ENCODE measurements at regions not wholly inside any gene's neighbourhood (a gene's known extent, or its start where the extent isn't known, plus 50 kb on each side); places are given as distances from the start of the nearest gene placed in this dataset.
A peak's percentile ranks its signal among the peaks of the same experiment; 100 is the strongest.
"Not testable (repeated sequence)": the region's sequence is repeated elsewhere in the genome, so short reads cannot be mapped to it uniquely, and the experiment has no call there.

DNA sequence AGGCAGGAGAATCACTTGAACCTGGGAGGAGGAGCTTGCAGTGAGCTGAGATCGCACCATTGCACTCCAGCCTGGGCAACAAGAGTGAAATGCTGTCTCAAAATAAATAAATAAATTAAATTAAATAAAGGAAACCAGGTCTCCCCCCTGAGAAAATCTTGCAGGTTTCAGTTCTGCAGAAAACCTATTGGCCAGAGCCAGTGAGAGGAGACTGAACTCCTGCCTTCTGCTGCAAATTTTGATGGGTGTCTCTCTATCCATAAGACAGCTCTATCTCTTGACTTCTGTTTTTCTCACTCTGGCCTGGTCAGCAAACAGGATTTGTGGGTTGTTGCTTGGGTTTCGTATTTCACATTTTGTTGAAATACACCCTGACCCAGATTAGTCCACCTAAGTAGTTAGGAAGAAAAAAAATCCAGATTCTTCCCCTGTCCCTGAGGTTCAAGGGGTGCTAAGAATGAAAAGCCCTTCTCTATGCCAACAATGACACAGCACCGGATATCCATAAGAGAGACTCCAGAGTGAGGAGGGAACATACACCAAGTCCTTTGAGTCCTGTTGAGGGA is 86.7 kb upstream of the MAP4K4 start:
- no peak for DNase-seq (ENCODE audit: low spot score)

DNA sequence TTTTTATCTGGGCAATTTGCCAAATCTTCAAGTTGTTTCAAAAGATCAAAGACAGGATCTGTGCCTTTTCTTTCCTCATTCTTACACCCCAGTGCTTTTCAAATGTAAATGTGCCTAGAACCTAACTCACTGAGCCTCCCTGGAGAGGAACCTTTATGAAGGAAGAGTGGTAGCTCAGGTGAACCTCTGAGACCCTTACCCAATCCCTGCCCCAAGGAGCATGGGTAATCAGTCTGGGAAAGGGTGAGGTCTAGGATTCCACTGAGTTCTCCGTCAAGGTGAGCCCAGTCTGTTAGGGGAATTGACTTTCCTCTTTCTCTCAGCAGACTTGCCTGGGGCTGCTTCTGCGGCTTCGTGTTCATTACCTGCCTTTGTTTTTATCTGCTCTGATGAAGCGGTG is 88.1 kb upstream of the MAP4K4 start:
- no peak for DNase-seq (ENCODE audit: low spot score)

DNA sequence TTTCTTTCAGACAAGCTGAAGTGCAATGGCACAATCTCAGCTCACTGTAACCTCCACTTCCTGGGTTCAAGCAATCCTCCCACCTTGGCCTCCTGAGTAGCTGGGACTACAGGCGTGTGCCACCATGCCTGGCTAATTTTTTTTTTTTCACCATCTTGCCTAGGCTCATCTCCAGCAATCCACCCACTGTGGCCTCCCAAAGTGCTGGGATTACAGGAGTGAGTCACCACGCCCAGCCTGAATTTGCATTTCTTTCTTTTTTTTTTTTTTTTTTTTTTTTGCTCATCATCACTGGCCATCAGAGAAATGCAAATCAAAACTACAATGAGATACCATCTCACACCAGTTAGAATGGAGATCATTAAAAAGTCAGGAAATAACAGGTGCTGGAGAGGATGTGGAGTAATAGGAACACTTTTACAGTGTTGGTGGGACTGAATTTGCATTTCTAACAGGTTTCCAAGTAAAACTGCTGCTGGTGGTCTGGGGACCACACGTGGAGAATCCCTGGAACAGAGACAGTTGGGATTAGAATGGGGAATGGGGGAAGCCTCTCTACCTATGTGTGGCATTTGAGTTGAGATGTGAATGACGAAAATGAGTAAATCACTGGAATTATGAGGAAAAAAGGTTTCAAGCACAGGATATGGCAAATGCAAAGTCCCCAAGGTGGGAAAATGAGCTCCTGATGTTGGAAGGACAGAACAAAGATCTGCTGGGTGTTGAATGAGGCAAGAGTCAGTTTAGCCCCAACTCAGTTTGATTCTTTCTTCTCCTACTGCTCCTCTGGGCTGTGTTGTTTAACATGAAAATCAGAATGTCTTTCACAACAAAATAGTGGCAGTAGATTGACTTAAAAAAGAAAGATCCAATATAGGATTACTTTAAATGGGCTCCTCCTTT is 88.8 kb upstream of the MAP4K4 start:
- no peak for DNase-seq (ENCODE audit: low spot score)

DNA sequence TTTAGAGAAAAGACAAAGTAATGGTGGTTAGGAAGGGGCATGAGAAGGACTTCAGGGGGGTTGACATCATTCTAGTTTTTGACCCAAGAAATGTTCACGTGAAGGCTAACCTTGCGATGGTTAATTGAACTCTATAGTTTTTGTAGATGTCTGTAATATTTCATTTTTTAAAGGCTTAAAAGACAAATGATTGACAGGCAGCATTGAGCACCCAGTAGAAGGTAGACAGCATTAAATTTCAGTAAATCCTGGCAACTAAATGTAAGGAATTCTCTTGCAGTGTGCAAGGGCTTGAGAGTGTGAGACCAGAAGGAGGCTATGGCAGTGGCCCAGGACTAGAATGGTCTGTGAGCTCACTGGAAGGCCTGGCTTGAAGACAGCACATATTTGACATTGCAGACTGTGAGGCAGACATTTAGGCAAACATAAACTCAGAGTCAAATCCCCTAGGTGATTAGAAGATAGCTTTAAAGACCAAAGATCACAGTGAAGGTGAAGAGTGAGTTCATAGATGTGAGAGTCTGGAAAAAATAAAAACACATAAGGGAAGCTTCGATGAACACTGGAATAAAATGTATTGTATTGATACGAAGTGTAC is 100.1 kb upstream of the MAP4K4 start:
- peak; percentile 69 for DNase-seq (ENCODE audit: low spot score)

DNA sequence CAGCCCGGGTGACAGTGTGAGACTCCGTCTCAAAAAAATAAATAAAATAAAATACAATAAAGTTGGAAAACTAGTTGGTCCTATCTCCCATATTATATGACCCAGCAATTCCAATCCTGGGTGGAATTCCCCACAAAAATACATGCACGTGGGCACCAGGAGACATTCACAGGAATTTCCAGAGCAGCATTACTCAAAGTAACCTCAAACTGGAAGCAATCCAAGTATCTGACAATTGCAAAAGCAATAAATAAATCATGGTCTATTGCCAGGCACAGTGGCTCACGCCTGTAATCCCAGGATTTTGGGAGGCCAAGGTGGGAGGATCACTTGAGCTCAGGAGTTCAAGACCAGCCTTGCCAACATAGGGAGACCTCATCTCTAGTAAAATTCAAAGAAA is 101.2 kb upstream of the MAP4K4 start:
- no peak for DNase-seq (ENCODE audit: low spot score)

DNA sequence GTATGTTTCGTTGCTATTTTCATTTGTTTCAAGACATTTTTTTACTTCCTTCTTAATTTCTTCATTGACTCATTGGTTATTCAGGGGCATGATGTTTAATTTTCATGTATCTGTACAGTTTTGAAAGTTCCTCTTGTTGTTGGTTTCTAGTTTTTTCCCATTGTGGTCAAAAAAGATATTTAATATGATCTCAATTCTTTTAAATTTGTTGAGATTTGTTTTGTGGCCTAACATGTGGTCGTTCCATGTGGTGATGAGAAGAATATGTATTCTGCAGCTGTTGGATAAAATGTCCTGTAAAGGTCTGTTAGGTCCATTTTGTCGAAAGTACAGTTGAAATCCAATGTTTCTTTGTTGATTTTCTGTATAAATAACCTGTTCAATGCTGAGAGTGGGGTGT is 110.3 kb upstream of the MAP4K4 start:
- DNase-seq (ENCODE audit: low spot score), result no peak

DNA sequence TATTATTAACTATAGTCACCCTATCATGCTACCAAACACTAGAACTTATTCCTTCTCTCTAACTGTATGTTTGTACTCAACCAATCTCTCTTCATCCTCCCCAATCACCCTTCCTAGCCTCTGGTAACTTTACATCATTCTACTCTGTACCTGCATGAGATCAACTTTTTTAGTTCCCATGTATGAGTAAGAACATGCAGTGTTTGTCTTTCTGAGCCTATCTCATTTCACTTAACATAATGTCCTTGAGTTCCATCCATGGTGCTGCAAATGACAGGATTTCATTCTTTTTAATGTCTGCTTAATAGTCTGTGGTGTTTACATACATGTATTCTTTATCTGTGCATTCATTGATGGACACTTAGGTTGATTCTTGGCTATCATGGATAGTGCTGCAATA is 108.9 kb upstream of the RFX8 start:
- no peak for DNase-seq (ENCODE audit: low spot score)

DNA sequence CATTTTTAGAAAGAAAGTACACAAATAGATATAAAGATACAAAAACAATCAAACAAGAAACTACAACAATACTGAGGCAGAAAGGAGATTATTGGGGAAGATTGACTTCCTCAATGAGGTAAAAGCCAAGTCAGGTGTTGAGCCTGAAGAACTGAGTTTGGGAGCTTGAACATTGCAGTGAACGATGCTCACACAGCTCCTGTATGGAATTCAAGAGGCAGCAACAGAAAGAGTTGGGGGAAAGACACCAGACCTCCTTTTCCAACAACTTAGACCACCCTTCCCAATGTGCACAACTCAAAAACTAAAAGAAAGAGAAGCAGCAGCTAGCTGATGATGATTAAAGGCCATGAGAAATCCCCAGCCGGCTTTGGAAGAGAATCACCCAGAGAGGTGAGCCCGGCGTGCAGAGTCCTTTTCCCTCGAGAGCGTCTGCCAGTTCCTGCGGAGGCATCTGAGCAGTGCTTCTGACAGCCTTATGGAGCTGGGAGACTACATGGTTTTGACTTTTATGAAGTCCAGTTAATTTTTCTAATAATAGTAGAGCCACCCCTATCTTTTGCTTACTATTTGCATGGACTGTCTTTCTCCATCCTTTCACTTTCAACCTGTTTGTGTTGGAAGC is 106.9 kb upstream of the RFX8 start:
- no peak for DNase-seq (ENCODE audit: low spot score)

DNA sequence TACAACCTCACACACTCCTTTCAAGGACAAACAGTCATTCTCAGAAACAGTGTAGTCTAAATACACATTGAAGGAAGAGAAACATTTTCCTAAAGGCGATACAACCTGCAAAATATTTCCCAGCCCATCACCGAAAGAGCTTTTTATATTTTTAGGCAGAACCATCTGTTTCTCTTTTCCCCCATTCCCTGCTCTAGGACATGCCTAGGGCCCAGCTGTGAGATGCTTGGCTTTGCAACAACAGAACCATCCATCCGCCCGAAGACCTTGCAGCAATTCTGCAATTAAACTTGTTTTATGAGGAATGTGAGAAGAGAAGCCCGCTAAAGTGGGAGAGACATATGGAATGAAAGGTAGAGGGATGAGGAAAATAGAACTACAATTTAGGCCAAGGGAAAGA is 105.6 kb upstream of the RFX8 start:
- no peak for DNase-seq (ENCODE audit: low spot score)

DNA sequence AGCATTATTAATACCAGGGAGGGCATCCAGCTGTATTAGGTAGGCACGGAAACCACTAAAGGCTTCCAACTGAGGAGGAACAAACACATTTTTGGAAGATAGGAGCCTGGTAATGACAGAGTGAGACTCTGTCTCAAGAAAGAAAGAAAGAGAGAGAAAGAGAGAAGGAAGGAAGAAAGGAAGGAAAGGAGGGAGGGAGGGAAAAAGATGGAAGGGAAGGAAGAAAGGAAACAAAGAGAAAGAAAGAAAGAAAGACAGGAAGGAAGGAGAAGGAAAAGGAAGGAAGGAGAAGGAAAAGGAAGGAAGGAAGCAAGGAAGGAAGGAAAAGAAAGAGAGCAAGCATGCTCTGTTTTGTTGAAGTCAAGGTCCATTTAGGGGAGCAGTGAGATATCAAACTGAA is 103.8 kb upstream of the RFX8 start:
- no peak for DNase-seq (ENCODE audit: low spot score)

DNA sequence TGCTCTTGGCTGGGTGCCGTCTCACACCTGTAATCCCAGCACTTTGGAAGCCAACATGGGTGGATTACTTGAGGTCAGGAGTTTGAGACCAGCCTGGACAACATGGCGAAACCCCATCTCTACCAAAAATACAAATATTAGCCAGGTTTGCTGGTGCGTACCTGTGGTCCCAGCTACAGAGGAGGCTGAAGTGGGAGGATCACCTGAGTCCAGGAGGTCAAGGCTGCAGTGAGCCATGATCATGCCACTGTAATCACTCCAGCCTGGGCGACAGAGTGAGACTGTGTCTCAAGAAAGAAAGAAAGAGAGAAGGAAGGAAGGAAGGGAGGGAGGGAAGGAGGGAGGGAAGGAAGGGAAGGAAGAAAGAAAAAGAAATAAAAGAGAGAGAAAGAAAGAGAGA is 103.2 kb upstream of the RFX8 start:
- not testable (repeated sequence) for DNase-seq (ENCODE audit: low spot score)

DNA sequence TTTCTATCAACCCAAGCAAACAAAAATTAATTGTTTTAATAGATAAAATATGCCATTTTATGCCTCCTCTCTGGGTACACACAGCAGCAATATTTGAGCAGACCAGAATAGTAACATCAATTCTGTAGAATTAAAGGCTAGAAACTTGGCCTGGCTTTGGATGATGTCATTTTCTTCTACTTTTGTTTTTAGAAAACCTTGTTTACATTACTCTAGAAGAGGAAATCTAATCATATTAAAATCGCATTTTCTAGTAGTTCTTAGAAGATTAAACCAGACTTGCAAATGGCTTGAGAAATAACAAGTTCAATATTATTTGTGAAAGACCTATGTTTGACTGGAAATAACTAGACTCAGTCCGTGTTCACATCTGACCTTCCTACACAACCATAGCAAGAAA is 102.3 kb upstream of the RFX8 start:
- no peak for DNase-seq (ENCODE audit: low spot score)

DNA sequence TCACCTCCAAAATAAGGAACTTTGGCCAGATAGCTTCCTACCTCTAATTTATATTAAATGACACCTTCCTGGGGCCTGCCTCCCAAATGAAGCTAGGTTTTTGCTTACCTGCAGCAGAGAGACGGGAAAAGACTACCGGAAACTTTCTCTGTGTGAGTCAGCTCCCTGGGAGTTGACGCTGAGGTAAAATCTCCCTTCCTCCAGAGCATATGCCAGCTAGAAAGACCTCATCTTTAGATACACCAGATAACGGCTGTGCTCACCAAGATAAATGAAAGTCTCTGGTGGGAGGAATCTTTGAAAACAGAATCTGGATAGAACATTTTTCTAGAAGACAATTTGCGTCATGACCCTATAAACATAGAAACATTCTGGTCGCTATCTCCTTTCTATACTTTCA is 99.7 kb upstream of the RFX8 start:
- no peak for DNase-seq (ENCODE audit: low spot score)

DNA sequence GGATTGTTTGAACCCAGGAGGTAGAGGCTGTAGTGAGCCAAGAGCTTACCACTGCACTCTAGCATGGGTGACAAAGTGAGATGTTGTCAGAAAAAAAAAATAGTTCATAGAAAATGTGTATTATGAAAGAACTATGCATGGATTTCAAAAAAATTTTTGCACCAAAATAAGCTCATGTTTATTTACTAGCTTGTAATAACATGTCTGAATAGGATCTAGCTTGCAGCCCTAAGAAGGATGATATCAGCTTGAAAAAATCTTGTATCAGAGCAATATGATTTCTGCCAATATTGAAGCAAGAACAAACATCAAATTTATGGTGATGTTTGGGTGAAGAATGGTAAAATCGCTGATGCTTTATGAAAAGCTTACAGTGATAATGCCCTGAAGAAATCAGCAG is 97.0 kb upstream of the RFX8 start:
- no peak for DNase-seq (ENCODE audit: low spot score)

DNA sequence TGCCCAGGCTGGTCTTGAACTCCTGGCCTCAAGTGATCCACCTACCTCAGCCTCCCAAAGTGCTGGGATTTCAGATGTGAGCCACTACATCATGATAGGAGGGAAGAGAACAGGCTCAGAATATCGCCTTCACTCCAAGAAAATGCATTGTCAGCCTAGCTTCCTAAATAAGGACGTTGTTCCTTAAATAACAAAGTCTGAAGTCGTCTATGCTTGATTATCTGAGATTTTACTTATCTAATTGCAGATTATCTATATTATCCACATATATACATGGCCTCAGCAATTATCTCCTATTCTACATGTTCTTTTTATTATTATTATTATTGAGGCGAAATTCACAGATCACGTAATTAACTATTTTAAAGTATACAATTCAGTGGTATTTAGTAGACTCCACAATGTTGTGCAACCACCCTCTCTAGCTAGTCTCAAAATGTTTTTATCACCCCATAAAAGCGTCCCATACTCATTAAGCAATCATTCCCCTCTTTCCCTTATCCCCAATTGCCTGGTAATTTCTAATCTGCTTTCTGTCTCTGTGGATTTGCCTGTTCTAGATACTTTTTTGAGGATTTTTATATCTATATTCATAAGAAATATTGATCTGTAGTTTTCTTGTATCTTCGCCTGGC is 95.1 kb upstream of the RFX8 start:
- no peak for DNase-seq (ENCODE audit: low spot score)

DNA sequence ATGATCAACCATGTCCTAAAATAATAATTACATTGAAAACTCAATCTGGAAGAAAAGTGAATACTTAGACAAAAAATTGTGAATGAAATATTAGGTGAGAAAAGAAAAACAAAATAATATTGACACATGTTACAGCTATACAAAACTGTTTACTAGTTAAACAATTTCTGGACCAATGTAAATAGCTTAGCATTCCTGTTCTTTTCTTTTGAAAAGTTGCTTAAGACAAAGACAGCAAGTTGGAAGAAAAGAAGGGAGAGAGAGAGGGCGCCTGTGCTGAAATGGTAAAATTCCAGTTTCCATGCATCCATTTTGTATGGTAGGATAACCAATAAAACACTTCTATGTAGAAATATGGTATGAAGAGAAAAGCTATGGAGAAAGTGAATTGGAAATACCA is 94.1 kb upstream of the RFX8 start:
- no peak for DNase-seq (ENCODE audit: low spot score)

DNA sequence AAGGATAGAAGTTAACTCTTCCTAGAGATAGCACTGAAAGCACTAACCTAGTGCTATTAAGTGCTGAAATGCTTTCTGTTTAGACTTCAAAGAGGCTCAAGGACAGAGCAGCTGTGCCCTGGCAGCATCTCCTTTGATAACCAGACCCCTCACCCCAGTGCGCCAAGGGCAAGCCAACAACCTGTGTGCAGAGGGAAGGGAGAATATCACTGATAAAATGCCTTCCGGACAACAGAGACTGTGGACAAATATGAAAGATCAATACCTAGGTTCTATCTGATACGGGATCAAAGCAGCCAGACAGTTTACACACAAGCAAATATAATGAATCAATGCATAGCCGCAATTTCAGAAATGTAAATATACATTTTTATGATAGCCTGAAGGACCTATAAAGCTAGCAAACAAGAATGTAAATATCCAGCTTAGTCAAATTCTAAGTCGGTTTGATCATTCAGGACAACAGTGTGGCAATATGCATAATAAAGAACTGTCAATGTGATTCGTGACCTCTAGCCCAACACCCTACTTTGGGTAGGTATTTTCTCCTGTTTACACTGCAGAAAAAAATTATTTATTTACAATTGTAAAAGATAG is 91.8 kb upstream of the RFX8 start:
- no peak for DNase-seq (ENCODE audit: low spot score)

DNA sequence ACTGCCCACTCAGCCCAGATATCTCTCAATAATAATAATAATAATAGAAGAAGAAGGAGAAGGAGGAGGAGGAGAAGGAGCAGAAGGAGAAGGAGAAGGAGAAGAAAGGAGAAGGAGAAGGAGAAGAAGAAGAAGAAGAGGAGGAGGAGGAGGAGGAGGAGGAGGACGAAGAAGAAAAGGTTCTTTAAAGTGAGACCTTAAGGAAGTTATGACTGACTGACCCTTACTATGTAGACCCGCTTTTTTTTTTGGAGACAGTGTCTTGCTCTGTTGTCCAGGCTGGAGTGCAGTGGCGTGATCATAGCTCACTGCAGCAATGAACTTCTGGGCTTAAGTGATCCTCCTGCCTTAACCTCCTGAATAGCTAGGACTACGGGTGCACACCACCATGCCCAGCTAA is 88.9 kb upstream of the RFX8 start:
- no peak for DNase-seq (ENCODE audit: low spot score)

DNA sequence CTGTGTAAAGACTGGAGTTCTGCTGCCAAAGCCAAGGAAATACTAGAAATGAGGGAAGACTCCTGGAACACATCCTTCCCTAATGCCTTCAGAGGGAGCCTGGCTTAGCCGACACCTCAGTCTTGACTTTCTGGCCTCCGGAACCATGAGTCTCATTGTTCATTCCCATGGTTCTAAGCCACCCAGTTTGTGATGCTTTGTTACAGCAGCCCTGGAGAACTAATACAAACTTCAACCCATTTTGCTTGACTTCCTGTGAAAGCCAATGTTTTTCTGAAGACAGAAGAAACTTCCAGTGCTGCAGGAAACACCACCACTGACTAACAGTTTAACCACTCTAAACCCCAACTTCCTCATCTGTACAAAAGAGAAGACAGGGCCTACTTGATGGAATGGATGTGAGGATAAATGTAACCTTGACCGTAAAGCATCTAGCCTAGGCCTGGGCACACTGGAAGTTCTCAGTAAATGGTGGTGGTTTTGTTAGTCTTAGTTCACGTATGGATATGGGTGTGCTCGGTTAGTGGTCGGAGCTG is 85.9 kb upstream of the RFX8 start:
- no peak for DNase-seq (ENCODE audit: low spot score)

DNA sequence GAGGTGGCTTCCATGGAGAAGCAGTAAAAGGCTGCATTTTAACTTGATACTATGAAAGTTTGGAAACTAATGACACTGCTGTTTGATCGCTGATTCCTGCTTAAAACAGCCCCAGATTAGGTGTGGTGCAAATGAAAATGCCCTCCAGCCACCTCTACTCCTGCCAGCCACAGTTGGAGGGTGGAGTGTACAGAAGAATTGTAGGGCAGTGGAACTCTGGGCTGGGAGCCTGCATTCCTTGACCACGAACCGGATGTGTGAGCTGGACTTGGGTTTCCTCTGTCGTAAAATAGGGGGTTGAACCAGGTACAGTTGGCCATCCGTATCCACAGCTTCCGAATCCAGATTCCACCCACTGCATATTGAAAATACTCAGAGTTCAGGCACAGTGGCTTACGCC is 84.6 kb upstream of the RFX8 start:
- peak; percentile 17 for DNase-seq (ENCODE audit: low spot score)

DNA sequence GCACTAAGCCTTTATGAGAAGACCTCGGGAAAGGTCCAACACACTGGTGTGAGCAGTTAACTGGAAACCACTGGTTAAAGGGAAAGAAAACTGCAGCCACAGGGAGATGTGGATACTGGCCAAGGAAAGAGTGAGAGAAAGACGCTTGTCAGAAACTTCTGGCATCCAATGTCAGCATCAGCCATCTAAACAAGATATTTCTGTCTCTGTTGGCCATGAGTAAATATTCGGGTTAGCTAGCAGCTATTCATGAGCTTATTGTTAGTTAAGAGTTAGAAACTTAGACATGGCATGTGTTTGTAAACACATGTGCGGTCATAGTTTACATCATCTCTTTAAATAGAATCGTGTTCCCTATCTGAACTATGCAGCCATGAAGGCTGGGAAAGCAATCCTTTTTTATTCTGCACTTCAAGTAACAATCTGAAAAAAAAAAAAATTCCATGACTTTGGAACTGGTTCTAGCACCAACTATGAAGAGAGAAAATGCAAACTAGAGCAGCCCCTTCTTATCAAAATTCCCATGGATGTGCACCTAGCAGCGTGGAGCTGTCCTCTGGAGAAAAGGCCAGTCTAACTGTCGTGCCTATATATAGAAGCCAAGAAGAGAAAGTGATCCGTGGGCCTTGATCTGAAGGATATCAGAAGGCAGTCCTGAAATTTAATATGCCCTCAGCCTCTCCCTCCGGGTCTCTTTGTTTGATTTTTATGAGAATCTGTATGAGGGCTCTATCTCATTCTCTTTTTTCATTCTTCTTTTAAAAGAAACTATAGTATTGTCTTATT is 84.0 kb upstream of the RFX8 start:
- DNase-seq (ENCODE audit: low spot score), result peak; percentile 76
